Breast epithelium (tissue), 4 donors: ENCODE measurements at regions not wholly inside any gene's neighbourhood (a gene's known extent, or its start where the extent isn't known, plus 50 kb on each side); places are given as distances from the start of the nearest gene placed in this dataset.

Experiments
- DNase-seq, 2 donors: peaks; one replicate each; pipeline ENCODE4 v3.0.0-alpha.2; 2019; ENCODE audit warnings: low spot score in 2 of 2
- H3K27ac ChIP-seq, 2 donors: fragments of 200-600 bp; sonication (generic) in 1 of 2; one replicate each; pipeline ENCODE4 v1.5.1; 2016 to 2019; ENCODE audit warnings: mild to moderate bottlenecking in 1 of 2
- H3K27me3 ChIP-seq, 2 donors: fragments of 200-600 bp; sonication (generic) in 1 of 2; one replicate each; pipeline versions ENCODE4 v1.5.1 to v1.6.0; 2017 to 2019; ENCODE audit warnings: control low read depth in 1 of 2, mild to moderate bottlenecking in 1 of 2
- H3K36me3 ChIP-seq: fragments of 200-600 bp; one replicate; pipeline ENCODE4 v1.5.1; 2019
- H3K4me1 ChIP-seq, 2 donors: fragments of 200-600 bp; sonication (generic); one replicate each; pipeline ENCODE4 v1.5.1; 2016 to 2019; ENCODE audit warnings: control low read depth in 1 of 2
- H3K4me3 ChIP-seq, 3 donors: fragments of 200-600 bp; sonication (generic); 1 replicate in 2 of 3; 2 replicates in 1 of 3; pipeline ENCODE4 v1.5.1; 2016 to 2019; ENCODE audit warnings: mild to moderate bottlenecking in 3 of 3, moderate library complexity in 2 of 3
- H3K9me3 ChIP-seq, 2 donors: fragments of 200-600 bp; sonication (generic) in 1 of 2; one replicate each; pipeline ENCODE4 v1.5.1; 2016 to 2019; ENCODE audit warnings: control low read depth in 1 of 2
- POLR2A ChIP-seq: fragments of 450-650 bp; IDR thresholded peaks from one replicate; pipeline ENCODE4 v1.6.1; 2016; ENCODE audit warnings: antibody characterized with exemption, mild to moderate bottlenecking, moderate library complexity
- POLR2AphosphoS5 ChIP-seq, 3 donors: sonication (generic); formaldehyde crosslinking; IDR thresholded peaks; one replicate each; pipeline ENCODE4 v1.6.1; 2017; ENCODE audit warnings: antibody characterized with exemption in 3 of 3
- intact Hi-C: fragments of 100-400 bp; cut with DNase I; formaldehyde crosslinking; loops from one replicate; pipeline ENCODE4 v1.15.1; 2023; ENCODE audit warnings: low total_unique reads
- TF ChIP-seq, protein P1 (sequence below), 3 donors: fragments of 450-650 bp; IDR thresholded peaks; one replicate each; pipeline ENCODE4 v1.5.1; 2016 to 2017; ENCODE audit warnings: antibody characterized with exemption in 3 of 3, mild to moderate bottlenecking in 3 of 3, moderate library complexity in 3 of 3

DNA sequence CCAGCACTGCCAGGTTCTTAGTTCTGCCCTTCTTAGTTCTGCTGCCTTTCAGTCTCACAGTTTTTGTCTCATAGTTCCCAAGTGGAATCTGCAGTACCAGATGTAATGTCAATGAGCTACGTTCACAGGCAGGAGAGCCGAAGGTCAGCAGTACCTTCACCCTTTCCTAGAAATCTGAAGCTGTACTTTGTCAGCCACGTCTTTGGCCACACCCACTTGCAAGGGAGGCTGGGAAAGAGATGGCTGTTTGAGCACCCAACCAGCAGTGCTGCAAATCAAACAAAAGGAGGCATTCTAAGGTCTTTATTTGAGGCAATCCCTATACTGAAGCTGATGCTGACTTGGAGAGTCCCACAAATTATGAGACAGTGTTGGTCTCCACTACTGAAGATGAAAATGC lies 199.1 kb upstream of the NPY2R start:
- DNase-seq: no peak
- Histone ChIP-seq H3K36me3 (no peaks in the 10 kb centered on the region), H3K9me3 (no peaks in the 10 kb centered on the region), H3K4me1 (no peaks in the 10 kb centered on the region), H3K27ac (no peak overlapping the region), H3K27me3 (no peaks in the 10 kb centered on the region), H3K4me3 (no peak overlapping the region)
- TF ChIP-seq POLR2A (no peak), POLR2AphosphoS5 (IDR thresholded peaks at IDR 0.05) (no peak)
- TF ChIP-seq, protein P1, sequence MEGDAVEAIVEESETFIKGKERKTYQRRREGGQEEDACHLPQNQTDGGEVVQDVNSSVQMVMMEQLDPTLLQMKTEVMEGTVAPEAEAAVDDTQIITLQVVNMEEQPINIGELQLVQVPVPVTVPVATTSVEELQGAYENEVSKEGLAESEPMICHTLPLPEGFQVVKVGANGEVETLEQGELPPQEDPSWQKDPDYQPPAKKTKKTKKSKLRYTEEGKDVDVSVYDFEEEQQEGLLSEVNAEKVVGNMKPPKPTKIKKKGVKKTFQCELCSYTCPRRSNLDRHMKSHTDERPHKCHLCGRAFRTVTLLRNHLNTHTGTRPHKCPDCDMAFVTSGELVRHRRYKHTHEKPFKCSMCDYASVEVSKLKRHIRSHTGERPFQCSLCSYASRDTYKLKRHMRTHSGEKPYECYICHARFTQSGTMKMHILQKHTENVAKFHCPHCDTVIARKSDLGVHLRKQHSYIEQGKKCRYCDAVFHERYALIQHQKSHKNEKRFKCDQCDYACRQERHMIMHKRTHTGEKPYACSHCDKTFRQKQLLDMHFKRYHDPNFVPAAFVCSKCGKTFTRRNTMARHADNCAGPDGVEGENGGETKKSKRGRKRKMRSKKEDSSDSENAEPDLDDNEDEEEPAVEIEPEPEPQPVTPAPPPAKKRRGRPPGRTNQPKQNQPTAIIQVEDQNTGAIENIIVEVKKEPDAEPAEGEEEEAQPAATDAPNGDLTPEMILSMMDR (IDR thresholded peaks at IDR 0.05): no peak
- intact Hi-C loops: no loop called here

DNA sequence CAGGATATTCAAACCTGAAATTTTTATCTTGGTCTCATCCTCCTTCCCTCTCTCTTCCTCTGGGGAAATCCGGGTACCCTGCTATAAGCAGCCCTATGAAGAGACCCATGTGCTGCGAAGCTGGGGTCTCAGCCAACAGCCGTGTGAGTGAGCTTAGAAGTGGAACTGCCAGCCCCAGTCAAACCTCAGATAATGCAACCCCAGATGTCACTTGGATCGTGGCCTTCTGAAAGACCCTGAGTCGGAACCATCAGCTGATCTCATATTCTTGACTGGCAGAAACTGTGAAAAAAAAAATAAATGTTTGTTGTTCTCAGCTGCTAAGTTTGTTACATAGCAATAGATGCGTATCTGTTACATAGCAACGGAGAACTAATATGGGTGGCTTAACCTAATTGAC lies 198.1 kb upstream of the NPY2R start:
- H3K27me3 ChIP-seq: no peaks in the 10 kb centered on the region
- TF ChIP-seq POLR2A: no peak
- TF ChIP-seq, protein P1 (IDR thresholded peaks at IDR 0.05): no peak
- no peak for TF ChIP-seq POLR2AphosphoS5 (IDR thresholded peaks at IDR 0.05)
- H3K27ac ChIP-seq: no peak overlapping the region
- no peak for DNase-seq
- H3K9me3 ChIP-seq: no peaks in the 10 kb centered on the region
- H3K4me3 ChIP-seq: no peak overlapping the region
- no peaks in the 10 kb centered on the region for H3K4me1 ChIP-seq
- intact Hi-C loops: no loop called here
- no peaks in the 10 kb centered on the region for H3K36me3 ChIP-seq

DNA sequence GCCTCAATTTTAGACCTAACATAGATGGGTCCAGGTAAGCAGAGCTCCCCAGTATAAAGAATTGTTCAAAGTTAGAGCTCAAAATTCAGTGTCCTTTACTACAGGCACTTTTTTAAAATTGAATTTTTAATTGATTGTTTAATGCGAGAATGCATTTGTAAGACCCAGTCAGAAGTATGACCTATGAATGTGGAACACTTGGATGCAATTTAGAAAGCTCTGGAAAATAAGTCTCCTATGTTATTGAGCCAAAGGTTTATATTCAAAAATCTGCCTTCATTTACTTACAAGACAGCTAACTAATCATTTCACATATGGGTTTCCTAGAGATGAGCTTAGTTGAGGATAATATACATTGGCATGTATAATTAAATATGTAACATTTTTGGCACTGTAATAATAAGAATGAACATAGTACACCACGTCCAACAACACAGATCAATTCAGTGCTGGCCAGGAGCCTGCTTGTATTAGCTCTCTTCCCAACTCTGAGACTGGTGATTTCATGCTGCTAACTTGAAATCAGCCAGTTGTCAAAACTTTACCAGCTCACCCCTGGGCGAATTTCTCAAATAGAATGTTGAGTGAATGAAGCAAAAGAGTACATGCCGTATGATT lies 197.2 kb upstream of the NPY2R start:
- H3K4me1 ChIP-seq: no peaks in the 10 kb centered on the region
- H3K27me3 ChIP-seq: no peaks in the 10 kb centered on the region
- TF ChIP-seq, protein P1 (IDR thresholded peaks at IDR 0.05): no peak
- TF ChIP-seq POLR2AphosphoS5 (IDR thresholded peaks at IDR 0.05) (no peak), POLR2A (no peak)
- no peaks in the 10 kb centered on the region for H3K36me3 ChIP-seq
- no peak for DNase-seq
- H3K4me3 ChIP-seq: no peak overlapping the region
- no peak overlapping the region for H3K27ac ChIP-seq
- no peaks in the 10 kb centered on the region for H3K9me3 ChIP-seq
- intact Hi-C loops: no loop called here

DNA sequence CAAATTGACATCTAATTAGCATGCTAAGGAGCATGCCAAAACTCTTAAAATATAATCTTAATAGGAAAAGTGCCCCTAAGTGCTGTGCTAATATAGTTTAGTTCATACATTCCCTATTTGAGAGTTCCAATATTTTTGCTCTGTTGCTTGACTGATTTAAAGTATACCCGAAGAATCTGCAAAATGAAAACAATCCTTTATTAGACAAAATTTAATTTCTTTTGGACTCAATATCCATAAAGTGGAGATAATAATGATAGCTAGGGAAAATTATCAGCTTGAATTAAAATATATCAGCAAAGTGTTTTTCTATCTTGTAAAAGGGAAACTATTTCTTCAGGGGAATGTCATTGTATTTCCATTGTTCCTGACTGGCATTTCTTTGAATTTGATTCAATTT lies 196.0 kb upstream of the NPY2R start:
- TF ChIP-seq POLR2A (no peak), POLR2AphosphoS5 (IDR thresholded peaks at IDR 0.05) (no peak)
- TF ChIP-seq, protein P1 (IDR thresholded peaks at IDR 0.05): no peak

DNA sequence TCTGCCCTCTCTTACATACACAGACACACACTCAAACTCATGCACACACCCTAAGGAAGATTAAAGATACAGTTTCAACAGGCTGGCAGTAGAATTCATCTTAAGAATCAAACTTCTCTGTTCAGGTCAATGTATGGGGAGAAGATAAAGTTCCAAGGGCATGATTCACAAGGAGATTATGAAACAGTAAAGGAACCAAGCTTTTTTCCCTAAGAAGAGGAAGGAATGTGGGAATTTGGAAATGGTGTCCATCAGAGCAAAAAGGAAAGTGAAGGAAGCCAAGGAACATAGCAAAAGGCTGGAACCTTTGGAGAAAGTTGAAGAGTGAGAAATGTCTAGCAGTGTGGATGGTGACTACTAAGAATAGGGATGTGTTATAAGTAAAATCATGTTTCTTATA lies 191.0 kb upstream of the NPY2R start:
- DNase-seq: no peak
- Histone ChIP-seq H3K27ac (no peak overlapping the region), H3K27me3 (no peaks in the 10 kb centered on the region), H3K4me1 (no peaks in the 10 kb centered on the region), H3K9me3 (no peaks in the 10 kb centered on the region), H3K36me3 (no peaks in the 10 kb centered on the region), H3K4me3 (no peak overlapping the region)
- intact Hi-C loops: no loop called here
- TF ChIP-seq POLR2A (no peak), POLR2AphosphoS5 (IDR thresholded peaks at IDR 0.05) (no peak)
- TF ChIP-seq, protein P1 (IDR thresholded peaks at IDR 0.05): no peak

More for the DNA sequence above, 196.0 kb upstream of the NPY2R start:
- Histone ChIP-seq H3K4me1 (no peaks in the 10 kb centered on the region), H3K9me3 (no peaks in the 10 kb centered on the region), H3K27me3 (no peaks in the 10 kb centered on the region), H3K27ac (no peak overlapping the region), H3K36me3 (no peaks in the 10 kb centered on the region), H3K4me3 (no peak overlapping the region)
- no peak for DNase-seq
- intact Hi-C loops: no loop called here
